ENCODE measurements at regions not wholly inside any gene's neighbourhood (a gene's known extent, or its start where the extent isn't known, plus 50 kb on each side); places are given as distances from the start of the nearest gene placed in this dataset.

GRCh38 chr10:111976557-111976956 is 207.0 kb downstream of the GPAM start:
- Histone ChIP-seq H3K27ac (no peak overlapping the region), H3K4me3 (no peak overlapping the region)
- no peak for DNase-seq (ENCODE audit: low spot score)
- TF ChIP-seq CTCF (IDR thresholded peaks at IDR 0.05) = no peak

- no peak for TF ChIP-seq CTCF (IDR thresholded peaks at IDR 0.05)
- H3K27ac ChIP-seq = no peak overlapping the region
- DNase-seq (ENCODE audit: low spot score) = no peak
- H3K4me3 ChIP-seq = no peak overlapping the region
Measured at GRCh38 chr10:111984057-111984456, 199.5 kb downstream of the GPAM start.

GRCh38 chr10:111986079-111986478 is 197.5 kb downstream of the GPAM start:
- no peak for TF ChIP-seq CTCF (IDR thresholded peaks at IDR 0.05)
- H3K4me3 ChIP-seq = no peak overlapping the region
- DNase-seq (ENCODE audit: low spot score) = no peak
- peak overlapping the region in 1 of 2 donors; percentile 80 for H3K27ac ChIP-seq

- Histone ChIP-seq H3K4me3 (no peak overlapping the region), H3K27ac (no peak overlapping the region)
- no peak for TF ChIP-seq CTCF (IDR thresholded peaks at IDR 0.05)
- no peak for DNase-seq (ENCODE audit: low spot score)
Measured at GRCh38 chr10:111988646-111989045, 194.9 kb downstream of the GPAM start.

- no peak for DNase-seq (ENCODE audit: low spot score)
- no peak for TF ChIP-seq CTCF (IDR thresholded peaks at IDR 0.05)
- H3K4me3 ChIP-seq = no peak overlapping the region
- no peak overlapping the region for H3K27ac ChIP-seq
Measured at GRCh38 chr10:111989136-111989911, 194.2 kb downstream of the GPAM start.

- H3K27ac ChIP-seq = no peak overlapping the region
Measured at GRCh38 chr10:111990734-111991133, 192.8 kb downstream of the GPAM start.

More at GRCh38 chr10:111990734-111991133, 192.8 kb downstream of the GPAM start:
- H3K4me3 ChIP-seq = no peak overlapping the region
- no peak for DNase-seq (ENCODE audit: low spot score)
- no peak for TF ChIP-seq CTCF (IDR thresholded peaks at IDR 0.05)
